Thyroid gland (tissue), 4 donors: ENCODE measurements at regions not wholly inside any gene's neighbourhood (a gene's known extent, or its start where the extent isn't known, plus 50 kb on each side); places are given as distances from the start of the nearest gene placed in this dataset.
"Not testable (repeated sequence)": the region's sequence is repeated elsewhere in the genome, so short reads cannot be mapped to it uniquely, and the experiment has no call there.

Experiments used
- DNase-seq, 2 donors: peaks; one replicate each; pipeline ENCODE4 v3.0.0-alpha.2; 2019
- H3K27ac ChIP-seq, 3 donors: fragments of 200-600 bp; sonication (generic); 1 replicate in 2 of 3; 2 replicates in 1 of 3; pipeline ENCODE4 v1.5.1; 2016 to 2019; ENCODE audit warnings: mild to moderate bottlenecking in 1 of 3, moderate library complexity in 1 of 3
- H3K27me3 ChIP-seq: fragments of 200-600 bp; sonication (generic); one replicate; pipeline ENCODE4 v1.5.1; 2019
- H3K36me3 ChIP-seq, 2 donors: fragments of 200-600 bp; sonication (generic); one replicate each; pipeline ENCODE4 v1.5.1; 2016 to 2019
- H3K4me1 ChIP-seq, 2 donors: fragments of 200-600 bp; sonication (generic); one replicate each; pipeline ENCODE4 v1.5.1; 2017 to 2019
- H3K4me3 ChIP-seq, 3 donors: fragments of 200-600 bp; sonication (generic); replicated peaks in 1 of 3; 1 replicate in 2 of 3; 2 replicates in 1 of 3; pipeline ENCODE4 v1.5.1; 2016; ENCODE audit warnings: mild to moderate bottlenecking in 1 of 3
- H3K9me3 ChIP-seq: fragments of 200-600 bp; sonication (generic); one replicate; pipeline ENCODE4 v1.5.1; 2017
- CTCF ChIP-seq, 6 experiments: fragments of 200-600 bp in 3 of 6; fragments of 450-650 bp in 3 of 6; sonication (generic) in 3 of 6; IDR thresholded peaks; one replicate each; pipeline ENCODE4 v1.5.1; 2016 to 2019; ENCODE audit warnings: antibody characterized with exemption in 6 of 6, mild to moderate bottlenecking in 2 of 6, inconsistent platforms in 1 of 6, moderate library complexity in 1 of 6
- POLR2A ChIP-seq, 2 donors: fragments of 450-650 bp; IDR thresholded peaks; one replicate each; pipeline ENCODE4 v1.6.1; 2017; ENCODE audit warnings: antibody characterized with exemption in 2 of 2, mild to moderate bottlenecking in 2 of 2, moderate library complexity in 1 of 2
- WGBS, 2 donors: methylation state at CpG; one replicate each; pipeline ENCODE4 v1.1.5; 2017; 5-methylcytosine and 5-hydroxymethylcytosine counted together
- intact Hi-C: fragments of 100-400 bp; cut with DNase I; formaldehyde crosslinking; loops from one replicate; pipeline ENCODE4 v1.15.1; 2023

DNA sequence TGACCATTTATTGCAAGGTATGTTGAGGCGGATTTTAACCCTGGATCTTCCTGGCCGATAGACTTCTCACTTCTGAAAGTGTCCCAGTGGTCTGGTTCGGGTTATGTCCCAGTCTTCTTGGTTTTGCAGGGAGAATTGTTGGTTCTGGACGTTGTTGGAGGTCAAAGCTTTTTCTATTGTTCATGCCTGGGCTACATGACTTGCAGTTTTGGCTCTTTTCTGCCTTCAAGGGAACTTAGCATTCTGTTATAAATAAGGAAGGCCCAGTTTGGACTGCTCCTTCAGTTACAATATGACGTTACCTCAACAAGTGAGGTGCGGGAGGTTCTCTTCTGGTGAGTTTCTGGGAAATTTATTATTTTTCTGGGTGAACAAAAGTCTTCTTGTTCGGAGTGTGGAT is 614.3 kb downstream of the DIPK2A start:
- H3K36me3 ChIP-seq: no peaks in the 10 kb centered on the region
- H3K9me3 ChIP-seq: no peaks in the 10 kb centered on the region
- TF ChIP-seq CTCF (IDR thresholded peaks at IDR 0.05) (no peak), POLR2A (IDR thresholded peaks at IDR 0.05) (no peak)
- H3K27me3 ChIP-seq: no peaks in the 10 kb centered on the region
- no peak overlapping the region for H3K27ac ChIP-seq
- intact Hi-C loops: no loop called here
- no peak for DNase-seq
- 91 to 96% methylated on average over 7 of the region's 7 CpGs for WGBS, 2 donors
- no peak overlapping the region for H3K4me3 ChIP-seq
- no peaks in the 10 kb centered on the region for H3K4me1 ChIP-seq

DNA sequence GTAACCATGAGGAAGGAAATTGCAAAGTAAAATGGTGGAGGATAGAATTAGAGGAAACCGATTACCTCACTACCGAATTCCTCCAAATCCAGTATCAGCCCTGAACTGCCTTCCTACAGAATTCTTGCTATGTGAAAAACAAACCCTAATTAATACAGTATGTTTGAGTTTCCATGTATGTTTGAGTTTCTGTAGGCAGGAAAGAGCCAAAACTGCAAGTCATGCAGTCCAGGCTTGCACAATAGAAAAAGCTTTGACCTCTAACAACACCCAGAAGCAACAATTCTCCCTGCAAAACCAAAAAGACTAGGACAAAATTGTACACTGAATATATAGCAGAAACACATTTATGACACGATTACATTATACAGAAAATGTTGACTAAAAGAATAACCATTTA is 614.8 kb downstream of the DIPK2A start:
- H3K36me3 ChIP-seq: no peaks in the 10 kb centered on the region
- intact Hi-C loops: no loop called here
- TF ChIP-seq POLR2A (IDR thresholded peaks at IDR 0.05): no peak
- no peak for TF ChIP-seq CTCF (IDR thresholded peaks at IDR 0.05)
- DNase-seq: no peak
- H3K4me1 ChIP-seq: no peaks in the 10 kb centered on the region
- no peak overlapping the region for H3K4me3 ChIP-seq
- 92 to 96% methylated on average over 3 of the region's 3 CpGs for WGBS, 2 donors
- H3K9me3 ChIP-seq: no peaks in the 10 kb centered on the region
- no peak overlapping the region for H3K27ac ChIP-seq
- H3K27me3 ChIP-seq: no peaks in the 10 kb centered on the region

DNA sequence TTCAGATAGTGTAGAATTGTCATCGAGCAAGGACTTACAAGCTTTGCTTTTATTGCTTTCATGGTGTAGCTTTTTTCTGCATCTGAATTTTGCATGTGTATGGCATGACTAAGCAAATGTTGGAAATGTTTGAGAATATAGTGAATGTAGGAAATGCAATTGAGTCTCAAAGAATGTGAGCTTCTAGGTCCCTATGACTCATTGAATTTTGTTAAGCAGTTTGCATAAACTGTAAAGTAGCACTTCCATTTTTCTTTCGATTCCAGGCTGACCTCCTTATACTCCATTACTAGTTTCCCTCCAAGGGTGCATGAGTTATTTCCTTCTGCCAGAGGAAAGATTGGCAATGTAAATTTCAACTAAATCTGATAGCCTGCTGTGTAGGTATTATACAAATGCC is 619.2 kb downstream of the DIPK2A start:
- Histone ChIP-seq H3K27me3 (no peaks in the 10 kb centered on the region), H3K36me3 (no peaks in the 10 kb centered on the region), H3K4me3 (no peak overlapping the region), H3K9me3 (no peaks in the 10 kb centered on the region), H3K4me1 (no peaks in the 10 kb centered on the region), H3K27ac (no peak overlapping the region)
- intact Hi-C loops: no loop called here
- WGBS, 2 donors: 79 to 85% methylated on average over 2 of the region's 2 CpGs
- DNase-seq: no peak
- no peak for TF ChIP-seq POLR2A (IDR thresholded peaks at IDR 0.05)
- no peak for TF ChIP-seq CTCF (IDR thresholded peaks at IDR 0.05)

GRCh38 chr3:144593881-144594280 is 622.3 kb downstream of the DIPK2A start:
- Histone ChIP-seq H3K36me3 (no peaks in the 10 kb centered on the region), H3K9me3 (no peaks in the 10 kb centered on the region), H3K27ac (no peak overlapping the region), H3K27me3 (no peaks in the 10 kb centered on the region), H3K4me3 (no peak overlapping the region), H3K4me1 (no peaks in the 10 kb centered on the region)
- DNase-seq: no peak
- WGBS, 2 donors: 87 to 88% methylated on average over 4 of the region's 4 CpGs
- intact Hi-C loops: no loop called here
- TF ChIP-seq POLR2A (IDR thresholded peaks at IDR 0.05): no peak
- TF ChIP-seq CTCF (IDR thresholded peaks at IDR 0.05): no peak

DNA sequence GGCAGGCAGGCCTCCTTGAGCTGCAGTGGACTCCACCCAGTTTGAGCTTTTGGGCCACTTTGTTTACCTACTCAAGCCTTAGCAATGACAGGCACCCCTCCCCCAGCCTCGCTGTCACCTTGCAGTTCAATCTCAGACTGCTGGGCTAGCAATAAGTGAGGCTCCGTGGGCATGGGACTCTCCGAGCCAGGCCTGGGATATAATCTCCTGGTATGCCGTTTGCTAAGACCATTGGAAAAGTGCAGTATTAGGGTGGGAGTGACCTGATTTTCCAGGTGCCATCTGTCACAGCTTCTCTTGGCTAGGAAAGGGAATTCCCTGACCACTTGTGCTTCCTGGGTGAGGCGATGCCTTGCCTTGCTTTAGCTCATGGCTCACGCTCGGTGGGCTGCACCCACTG is 648.6 kb downstream of the DIPK2A start:
- H3K4me3 ChIP-seq, H3K36me3 ChIP-seq, H3K27ac ChIP-seq, intact Hi-C loops, H3K9me3 ChIP-seq, DNase-seq, H3K4me1 ChIP-seq, H3K27me3 ChIP-seq: not testable (repeated sequence)
- WGBS, 2 donors: 94 to 98% methylated on average over 7 of the region's 7 CpGs

DNA sequence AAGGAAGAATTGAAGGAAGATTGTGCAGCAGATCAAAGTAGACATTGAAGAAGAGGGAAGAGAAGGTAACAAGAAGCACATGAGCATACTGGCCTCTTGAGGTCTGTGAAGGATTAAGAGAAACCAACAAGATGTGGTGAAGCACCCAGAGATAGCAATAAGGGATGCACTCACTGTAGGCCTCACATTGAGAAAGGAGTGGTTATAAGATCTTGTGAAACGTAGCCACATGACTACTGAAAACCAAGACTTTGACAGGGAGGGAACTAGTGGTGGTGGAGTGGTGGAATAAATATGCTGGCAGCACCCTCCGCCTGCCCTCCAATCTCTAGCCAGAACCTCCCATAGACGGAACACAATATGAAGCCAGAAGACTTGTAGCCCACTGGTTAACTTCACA is 651.2 kb downstream of the DIPK2A start:
- TF ChIP-seq POLR2A (IDR thresholded peaks at IDR 0.05): no peak
- TF ChIP-seq CTCF (IDR thresholded peaks at IDR 0.05): no peak
- Histone ChIP-seq H3K9me3 (no peaks in the 10 kb centered on the region), H3K27ac (no peak overlapping the region), H3K4me1 (no peaks in the 10 kb centered on the region), H3K36me3 (no peaks in the 10 kb centered on the region), H3K27me3 (no peaks in the 10 kb centered on the region), H3K4me3 (no peak overlapping the region)
- no peak for DNase-seq
- intact Hi-C loops: no loop called here
- 89 to 90% methylated on average over 3 of the region's 3 CpGs for WGBS, 2 donors
